Retinal pigment epithelial cell (primary cell): ENCODE measurements at regions not wholly inside any gene's neighbourhood (a gene's known extent, or its start where the extent isn't known, plus 50 kb on each side); places are given as distances from the start of the nearest gene placed in this dataset.

Experiments used
- DNase-seq: peaks from one replicate; pipeline ENCODE4 v3.0.0-alpha.2; 2010; ENCODE audit warnings: low read depth
- H3K4me3 ChIP-seq: 2 replicates; pipeline ENCODE4 v1.5.1; 2011; ENCODE audit warnings: mild to moderate bottlenecking, low read length, control low read depth, moderate library complexity
- TF ChIP-seq, protein P1 (sequence below): conservative IDR thresholded peaks from 2 replicates; pipeline ENCODE4 v1.5.1; 2011; ENCODE audit warnings: low read depth, low read length, control low read depth, inconsistent platforms

- TF ChIP-seq, protein P1, sequence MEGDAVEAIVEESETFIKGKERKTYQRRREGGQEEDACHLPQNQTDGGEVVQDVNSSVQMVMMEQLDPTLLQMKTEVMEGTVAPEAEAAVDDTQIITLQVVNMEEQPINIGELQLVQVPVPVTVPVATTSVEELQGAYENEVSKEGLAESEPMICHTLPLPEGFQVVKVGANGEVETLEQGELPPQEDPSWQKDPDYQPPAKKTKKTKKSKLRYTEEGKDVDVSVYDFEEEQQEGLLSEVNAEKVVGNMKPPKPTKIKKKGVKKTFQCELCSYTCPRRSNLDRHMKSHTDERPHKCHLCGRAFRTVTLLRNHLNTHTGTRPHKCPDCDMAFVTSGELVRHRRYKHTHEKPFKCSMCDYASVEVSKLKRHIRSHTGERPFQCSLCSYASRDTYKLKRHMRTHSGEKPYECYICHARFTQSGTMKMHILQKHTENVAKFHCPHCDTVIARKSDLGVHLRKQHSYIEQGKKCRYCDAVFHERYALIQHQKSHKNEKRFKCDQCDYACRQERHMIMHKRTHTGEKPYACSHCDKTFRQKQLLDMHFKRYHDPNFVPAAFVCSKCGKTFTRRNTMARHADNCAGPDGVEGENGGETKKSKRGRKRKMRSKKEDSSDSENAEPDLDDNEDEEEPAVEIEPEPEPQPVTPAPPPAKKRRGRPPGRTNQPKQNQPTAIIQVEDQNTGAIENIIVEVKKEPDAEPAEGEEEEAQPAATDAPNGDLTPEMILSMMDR, result no peak
- DNase-seq, result no peak
- no peak overlapping the region for H3K4me3 ChIP-seq
Measured at GRCh38 chr11:69375316-69376154, 81.6 kb downstream of the MYEOV start.

- TF ChIP-seq, protein P1, result no peak
- no peak overlapping the region for H3K4me3 ChIP-seq
- DNase-seq, result no peak
Measured at GRCh38 chr11:69376155-69377028, 82.4 kb downstream of the MYEOV start.

GRCh38 chr11:69377029-69377952, 83.3 kb downstream of the MYEOV start:
- no peak for DNase-seq
- H3K4me3 ChIP-seq, result no peak overlapping the region
- TF ChIP-seq, protein P1, result no peak

DNA sequence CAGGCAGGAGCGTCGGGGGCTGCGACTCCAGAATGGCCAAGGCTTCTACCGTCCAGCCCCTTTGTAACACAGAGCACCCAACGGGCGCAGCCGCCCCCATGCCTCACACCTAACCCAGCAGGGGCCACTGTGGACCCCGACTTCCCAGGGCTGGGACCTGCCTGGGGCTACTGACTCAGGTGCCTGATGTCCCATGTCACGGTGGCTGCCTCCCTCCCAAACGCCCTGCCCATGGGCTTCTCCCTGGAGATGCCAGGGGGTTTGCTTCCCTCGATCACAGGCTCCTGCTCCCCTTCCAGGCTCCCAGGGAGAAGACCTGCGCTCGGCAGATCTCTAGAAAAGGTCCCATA, 84.0 kb downstream of the MYEOV start:
- DNase-seq, result no peak
- no peak overlapping the region for H3K4me3 ChIP-seq
- TF ChIP-seq, protein P1, result no peak

DNA sequence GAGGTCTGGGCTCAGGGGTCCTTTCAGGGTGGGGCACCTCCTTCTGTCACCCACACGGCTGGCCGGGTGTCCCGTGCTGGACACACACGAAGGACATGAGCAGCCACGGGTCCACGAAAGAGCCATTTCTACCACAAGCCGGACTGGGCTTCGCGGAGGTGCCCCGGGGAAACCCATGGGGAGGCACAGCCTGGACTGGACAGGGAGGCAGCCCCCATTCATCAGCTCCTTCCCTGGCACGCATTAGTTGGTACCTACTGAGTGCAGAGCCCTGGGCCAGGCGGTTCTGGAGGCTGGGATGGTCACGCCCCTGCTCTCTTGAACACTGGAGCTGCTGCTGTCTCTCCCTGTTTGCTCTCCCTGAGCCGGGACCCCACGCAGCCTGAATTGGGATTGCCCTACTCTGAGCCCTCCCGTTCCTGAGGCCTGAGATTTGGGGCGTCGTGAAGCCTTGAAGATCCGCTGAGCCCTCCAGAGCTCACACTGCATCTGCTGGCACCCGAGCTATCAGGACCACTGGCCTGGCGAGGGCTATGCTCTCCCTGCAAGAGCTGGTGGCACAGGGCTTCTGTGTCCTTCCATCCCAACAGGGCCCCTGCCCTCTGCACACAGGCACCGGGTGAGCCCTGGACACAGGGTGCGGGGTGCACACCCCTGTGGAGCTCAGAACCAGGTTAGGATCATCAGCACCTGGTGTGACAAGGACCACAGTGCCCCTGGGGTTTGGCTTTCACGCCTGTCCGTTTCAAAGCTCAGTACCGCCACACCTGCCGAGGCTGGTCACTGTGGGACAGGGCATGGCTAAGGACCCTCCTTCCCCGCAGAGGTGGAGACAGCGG, 84.6 kb downstream of the MYEOV start:
- no peak for DNase-seq
- H3K4me3 ChIP-seq, result no peak overlapping the region
- TF ChIP-seq, protein P1, result no peak

DNA sequence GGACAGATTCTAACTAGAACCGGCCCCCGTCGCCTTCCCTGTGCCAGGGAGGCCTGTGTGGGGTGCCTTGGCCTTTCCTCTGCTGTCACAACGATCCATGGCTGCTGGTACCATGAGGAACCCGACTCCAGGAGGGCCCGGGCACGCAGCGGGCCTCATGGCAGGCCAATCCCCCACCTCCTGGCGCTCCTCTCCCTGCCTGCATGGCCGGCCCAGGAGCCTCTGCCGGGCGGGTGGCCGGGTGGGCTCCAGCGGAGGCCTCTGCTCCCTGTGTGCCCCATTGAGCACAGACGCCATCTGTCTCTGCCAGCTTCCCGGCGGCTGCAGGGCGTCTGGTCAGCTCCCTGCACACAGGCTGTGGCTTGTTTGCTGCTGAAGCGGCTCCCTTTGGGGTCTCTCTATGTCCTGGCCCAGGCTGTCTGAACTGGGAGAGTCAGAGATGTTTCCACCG, 86.5 kb downstream of the MYEOV start:
- TF ChIP-seq, protein P1, result no peak
- no peak for DNase-seq
- no peak overlapping the region for H3K4me3 ChIP-seq
